ENCODE measurements at regions not wholly inside any gene's neighbourhood (a gene's known extent, or its start where the extent isn't known, plus 50 kb on each side); places are given as distances from the start of the nearest gene placed in this dataset.

DNA sequence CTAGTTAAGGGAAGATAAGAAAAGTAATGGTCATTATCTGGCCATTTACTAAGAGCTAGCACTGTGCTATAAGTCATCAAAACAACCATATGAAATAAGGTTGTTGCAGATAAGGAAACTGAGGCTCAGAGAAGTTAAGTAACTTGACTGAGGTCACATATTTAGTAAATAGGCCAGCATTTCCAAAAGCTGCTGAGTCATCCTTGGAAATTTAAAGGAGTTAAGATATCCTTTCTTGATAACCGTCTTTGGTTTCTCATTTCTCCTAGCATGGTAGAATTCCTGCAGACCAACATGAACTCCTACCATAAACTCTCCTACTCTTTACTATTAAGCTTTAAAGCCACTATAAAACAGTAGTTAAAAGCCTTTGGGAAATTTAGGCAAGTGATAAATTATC, 85.0 kb upstream of the PDZRN3 start:
- TF ChIP-seq, protein P1, sequence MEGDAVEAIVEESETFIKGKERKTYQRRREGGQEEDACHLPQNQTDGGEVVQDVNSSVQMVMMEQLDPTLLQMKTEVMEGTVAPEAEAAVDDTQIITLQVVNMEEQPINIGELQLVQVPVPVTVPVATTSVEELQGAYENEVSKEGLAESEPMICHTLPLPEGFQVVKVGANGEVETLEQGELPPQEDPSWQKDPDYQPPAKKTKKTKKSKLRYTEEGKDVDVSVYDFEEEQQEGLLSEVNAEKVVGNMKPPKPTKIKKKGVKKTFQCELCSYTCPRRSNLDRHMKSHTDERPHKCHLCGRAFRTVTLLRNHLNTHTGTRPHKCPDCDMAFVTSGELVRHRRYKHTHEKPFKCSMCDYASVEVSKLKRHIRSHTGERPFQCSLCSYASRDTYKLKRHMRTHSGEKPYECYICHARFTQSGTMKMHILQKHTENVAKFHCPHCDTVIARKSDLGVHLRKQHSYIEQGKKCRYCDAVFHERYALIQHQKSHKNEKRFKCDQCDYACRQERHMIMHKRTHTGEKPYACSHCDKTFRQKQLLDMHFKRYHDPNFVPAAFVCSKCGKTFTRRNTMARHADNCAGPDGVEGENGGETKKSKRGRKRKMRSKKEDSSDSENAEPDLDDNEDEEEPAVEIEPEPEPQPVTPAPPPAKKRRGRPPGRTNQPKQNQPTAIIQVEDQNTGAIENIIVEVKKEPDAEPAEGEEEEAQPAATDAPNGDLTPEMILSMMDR (conservative IDR thresholded peaks at IDR 0.05; ENCODE audit: low read depth, low read length): no peak
- TF ChIP-seq EZH2 (IDR thresholded peaks at IDR 0.05; ENCODE audit: borderline replicate concordance, low read depth, low read length, poor library complexity, severe bottlenecking): no peak
